Endodermal cell (in vitro differentiated cells): ENCODE measurements at regions not wholly inside any gene's neighbourhood (a gene's known extent, or its start where the extent isn't known, plus 50 kb on each side); places are given as distances from the start of the nearest gene placed in this dataset.
A peak's percentile ranks its signal among the peaks of the same experiment; 100 is the strongest.

Source experiments
- DNase-seq: peaks from one replicate; pipeline ENCODE4 v3.0.0-alpha.2; 2017
- H3K27ac ChIP-seq: 2 replicates; pipeline ENCODE4 v1.5.1; 2013; ENCODE audit warnings: mild to moderate bottlenecking, low read depth, low read length, moderate library complexity
- H3K27me3 ChIP-seq: 2 replicates; pipeline ENCODE4 v1.6.1; 2013; ENCODE audit warnings: mild to moderate bottlenecking, low read length, moderate library complexity; ENCODE audit not compliant: insufficient read depth, control insufficient read depth, poor library complexity, severe bottlenecking
- H3K36me3 ChIP-seq: 2 replicates; pipeline ENCODE4 v1.7.0; 2013; ENCODE audit warnings: mild to moderate bottlenecking, low read length, moderate library complexity; ENCODE audit not compliant: control insufficient read depth, insufficient read depth
- H3K4me1 ChIP-seq: one replicate; pipeline ENCODE4 v1.7.0; 2013; ENCODE audit warnings: low read length; ENCODE audit not compliant: control insufficient read depth, insufficient read depth
- H3K4me3 ChIP-seq: 2 replicates; pipeline ENCODE4 v1.5.1; 2013; ENCODE audit warnings: mild to moderate bottlenecking, low read length, moderate library complexity
- H3K9ac ChIP-seq: 2 replicates; pipeline ENCODE4 v1.6.1; 2013; ENCODE audit warnings: mild to moderate bottlenecking, low read length, moderate library complexity; ENCODE audit not compliant: poor library complexity, severe bottlenecking; ENCODE audit errors: extremely low read depth
- H3K9me3 ChIP-seq: 2 replicates; pipeline ENCODE4 v1.6.1; 2013; ENCODE audit warnings: mild to moderate bottlenecking, low read length, moderate library complexity; ENCODE audit not compliant: control insufficient read depth
- H3K27ac Mint-ChIP-seq: 2 replicates; pipeline ENCODE4 v1.8.0; 2020; ENCODE audit warnings: mixed read lengths
- H3K27me3 Mint-ChIP-seq: 2 replicates; pipeline ENCODE4 v1.8.0; 2021; ENCODE audit warnings: mild to moderate bottlenecking, mixed read lengths; ENCODE audit not compliant: insufficient read depth
- H3K36me3 Mint-ChIP-seq: 2 replicates; pipeline ENCODE4 v1.8.0; 2020; ENCODE audit warnings: low read depth, mixed read lengths
- H3K4me1 Mint-ChIP-seq: 2 replicates; pipeline ENCODE4 v1.8.0; 2020; ENCODE audit warnings: mixed read lengths
- H3K4me3 Mint-ChIP-seq: 2 replicates; pipeline ENCODE4 v1.8.0; 2020; ENCODE audit warnings: mild to moderate bottlenecking, moderate library complexity, mixed read lengths
- H3K9me3 Mint-ChIP-seq: 2 replicates; pipeline ENCODE4 v1.8.0; 2020; ENCODE audit warnings: mild to moderate bottlenecking, mixed read lengths
- WGBS, 2 experiments: methylation state at CpG; one replicate each; pipeline versions ENCODE4 v1.1.5 to v1.1.7; 2013; ENCODE audit warnings: missing lambda C conversion rate in 2 of 2, mixed read lengths in 1 of 2; ENCODE audit not compliant: insufficient coverage in 1 of 2, insufficient read length in 1 of 2; 5-methylcytosine and 5-hydroxymethylcytosine counted together
- TF ChIP-seq, protein P1 (sequence below): fragments of 200-600 bp; sonication (generic); conservative IDR thresholded peaks from 2 replicates; pipeline ENCODE4 v1.5.0; 2021; ENCODE audit warnings: antibody characterized with exemption, mild to moderate bottlenecking

DNA sequence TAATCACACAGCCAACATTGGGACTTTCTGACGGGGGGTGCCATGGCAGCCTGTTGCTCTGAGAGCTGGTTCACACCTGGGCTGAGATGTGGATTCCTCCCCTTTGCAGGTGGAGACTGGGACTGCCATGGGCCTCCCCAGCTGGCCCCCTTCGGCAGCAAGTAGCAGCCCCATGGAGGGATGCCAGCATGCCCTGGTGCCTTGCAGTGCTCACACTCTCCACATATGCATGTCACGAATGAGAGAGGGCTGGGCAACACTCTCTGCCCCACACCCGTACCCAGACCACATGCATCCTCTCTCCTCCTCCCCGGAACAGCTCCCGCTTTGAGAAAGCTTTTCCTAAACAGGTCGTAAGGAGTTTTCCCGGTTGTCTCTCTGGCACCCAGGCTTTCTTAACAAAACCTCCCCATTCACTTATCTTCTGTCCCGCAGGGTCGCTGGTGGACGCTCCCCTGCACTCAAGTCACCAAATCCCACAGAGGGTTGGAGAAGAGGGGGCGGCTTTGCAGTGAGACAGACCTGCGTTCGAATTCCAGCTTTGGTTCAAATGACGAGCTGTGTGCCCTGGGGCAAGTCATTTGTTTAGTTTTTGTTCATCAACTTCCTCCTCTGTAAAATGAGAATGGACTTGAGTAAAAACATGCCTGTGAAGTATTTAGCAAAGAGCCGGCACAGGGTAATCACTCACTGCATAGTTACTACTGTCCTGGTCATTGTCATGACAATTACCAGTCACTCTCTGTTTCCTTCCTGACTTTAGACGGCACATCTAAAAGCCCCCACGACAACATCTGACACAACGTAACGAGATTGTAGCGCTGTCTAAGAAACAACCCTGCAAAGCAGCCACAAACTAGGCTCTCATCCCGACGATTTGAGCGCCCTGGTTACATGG is 231.3 kb upstream of the B3GAT1 start:
- Mint-ChIP-seq H3K36me3 (no peaks in the 10 kb centered on the region), H3K27me3 (peaks cover 13% of the 10 kb centered on the region), H3K9me3 (no peaks in the 10 kb centered on the region), H3K4me3 (no peak overlapping the region), H3K27ac (no peak overlapping the region), H3K4me1 (peaks cover 4% of the 10 kb centered on the region)
- Histone ChIP-seq H3K9ac (no peak overlapping the region), H3K27ac (no peak overlapping the region), H3K36me3 (no peaks in the 10 kb centered on the region), H3K27me3 (no peaks in the 10 kb centered on the region), H3K4me3 (no peak overlapping the region), H3K9me3 (no peaks in the 10 kb centered on the region), H3K4me1 (no peaks in the 10 kb centered on the region)
- 64 to 73% methylated on average over 12 to 24 of the region's 24 CpGs for WGBS, 2 experiments
- TF ChIP-seq, protein P1, sequence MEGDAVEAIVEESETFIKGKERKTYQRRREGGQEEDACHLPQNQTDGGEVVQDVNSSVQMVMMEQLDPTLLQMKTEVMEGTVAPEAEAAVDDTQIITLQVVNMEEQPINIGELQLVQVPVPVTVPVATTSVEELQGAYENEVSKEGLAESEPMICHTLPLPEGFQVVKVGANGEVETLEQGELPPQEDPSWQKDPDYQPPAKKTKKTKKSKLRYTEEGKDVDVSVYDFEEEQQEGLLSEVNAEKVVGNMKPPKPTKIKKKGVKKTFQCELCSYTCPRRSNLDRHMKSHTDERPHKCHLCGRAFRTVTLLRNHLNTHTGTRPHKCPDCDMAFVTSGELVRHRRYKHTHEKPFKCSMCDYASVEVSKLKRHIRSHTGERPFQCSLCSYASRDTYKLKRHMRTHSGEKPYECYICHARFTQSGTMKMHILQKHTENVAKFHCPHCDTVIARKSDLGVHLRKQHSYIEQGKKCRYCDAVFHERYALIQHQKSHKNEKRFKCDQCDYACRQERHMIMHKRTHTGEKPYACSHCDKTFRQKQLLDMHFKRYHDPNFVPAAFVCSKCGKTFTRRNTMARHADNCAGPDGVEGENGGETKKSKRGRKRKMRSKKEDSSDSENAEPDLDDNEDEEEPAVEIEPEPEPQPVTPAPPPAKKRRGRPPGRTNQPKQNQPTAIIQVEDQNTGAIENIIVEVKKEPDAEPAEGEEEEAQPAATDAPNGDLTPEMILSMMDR, result no peak
- peak; percentile 52 for DNase-seq

DNA sequence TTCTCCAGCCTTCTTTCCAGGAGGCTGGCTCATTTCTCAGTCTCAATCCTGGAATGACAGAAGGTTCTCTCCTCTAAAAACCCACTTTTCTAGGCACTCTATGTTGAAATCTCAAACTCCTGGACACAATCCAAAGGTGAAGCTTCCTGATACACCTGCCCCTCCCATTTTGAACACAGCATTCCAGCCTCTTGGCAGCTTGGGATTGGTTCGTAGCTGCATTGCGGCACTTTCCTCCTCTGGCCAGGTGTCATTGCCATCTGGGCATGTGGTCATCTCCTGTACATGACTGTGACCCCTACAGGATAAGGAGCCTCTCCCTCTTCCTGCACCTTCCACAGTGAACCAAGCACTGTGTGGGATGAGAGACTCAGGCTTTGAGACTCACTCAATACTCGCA is 230.2 kb upstream of the B3GAT1 start:
- Mint-ChIP-seq H3K36me3 (no peaks in the 10 kb centered on the region), H3K9me3 (no peaks in the 10 kb centered on the region), H3K4me1 (peaks cover 4% of the 10 kb centered on the region), H3K27me3 (peaks cover 13% of the 10 kb centered on the region), H3K27ac (no peak overlapping the region), H3K4me3 (no peak overlapping the region)
- H3K36me3 ChIP-seq, result no peaks in the 10 kb centered on the region
- no peaks in the 10 kb centered on the region for H3K27me3 ChIP-seq
- H3K9ac ChIP-seq, result no peak overlapping the region
- no peak overlapping the region for H3K4me3 ChIP-seq
- WGBS, 2 experiments, result 92 to 100% methylated on average over 1 to 3 of the region's 3 CpGs
- DNase-seq, result peak; percentile 28
- H3K9me3 ChIP-seq, result no peaks in the 10 kb centered on the region
- H3K27ac ChIP-seq, result no peak overlapping the region
- no peaks in the 10 kb centered on the region for H3K4me1 ChIP-seq
- TF ChIP-seq, protein P1, result no peak

DNA sequence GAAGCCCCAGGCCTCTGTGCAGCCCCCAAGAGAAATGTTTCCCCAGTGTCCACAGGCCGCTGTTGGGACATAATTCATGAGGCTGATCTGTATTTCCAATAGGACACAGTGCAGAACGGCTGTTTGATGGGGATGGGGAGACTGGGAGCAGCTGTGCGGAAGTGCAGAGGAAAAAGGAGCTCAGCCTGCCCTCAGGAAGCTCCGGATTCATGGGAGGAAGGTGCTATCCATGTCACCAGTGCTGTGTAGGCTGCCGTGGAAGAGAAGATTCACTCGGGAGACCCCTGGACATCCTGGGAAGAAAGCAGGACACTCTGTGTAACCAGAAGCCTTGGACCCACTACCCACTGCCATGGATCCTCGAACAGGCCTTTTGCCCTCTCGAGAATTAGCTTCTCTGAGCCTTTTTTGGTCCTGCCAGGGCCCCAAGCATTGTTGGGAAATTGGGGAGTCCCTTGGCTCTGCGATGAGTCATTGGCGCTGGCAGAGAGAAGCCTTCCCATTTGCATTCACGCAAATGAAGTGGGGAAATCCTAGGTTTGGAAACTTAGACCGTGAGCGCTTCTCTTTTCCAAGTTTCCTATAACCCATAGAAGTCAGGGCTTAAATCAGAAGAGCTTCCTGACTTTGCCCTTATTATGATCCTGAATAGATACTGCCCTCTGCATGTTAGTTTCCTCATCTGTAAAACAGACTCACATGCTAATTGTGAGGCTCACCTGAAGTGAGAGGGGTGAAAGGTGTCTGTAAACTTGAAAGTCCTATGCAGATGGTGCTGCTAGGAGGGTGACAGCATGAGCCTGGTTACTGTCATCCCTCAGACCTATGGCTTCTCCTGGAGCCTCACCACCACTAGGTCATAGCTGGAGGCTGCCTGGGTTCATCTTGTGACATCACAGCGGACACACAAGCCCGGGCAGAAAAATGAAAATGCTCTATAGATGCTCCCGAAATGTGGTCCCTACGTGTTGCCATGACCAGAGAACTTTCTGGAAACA is 229.2 kb upstream of the B3GAT1 start:
- TF ChIP-seq, protein P1, result no peak
- no peaks in the 10 kb centered on the region for H3K4me1 ChIP-seq
- no peaks in the 10 kb centered on the region for H3K9me3 ChIP-seq
- no peak overlapping the region for H3K4me3 Mint-ChIP-seq
- H3K27me3 ChIP-seq, result no peaks in the 10 kb centered on the region
- peaks cover 11% of the 10 kb centered on the region for H3K27me3 Mint-ChIP-seq
- no peak overlapping the region for H3K27ac Mint-ChIP-seq
- 91 to 92% methylated on average over 12 to 17 of the region's 17 CpGs for WGBS, 2 experiments
- no peaks in the 10 kb centered on the region for H3K36me3 Mint-ChIP-seq
- DNase-seq, result peak; percentile 42
- H3K4me1 Mint-ChIP-seq, result peaks cover 4% of the 10 kb centered on the region
- H3K9ac ChIP-seq, result no peak overlapping the region
- H3K36me3 ChIP-seq, result no peaks in the 10 kb centered on the region
- H3K27ac ChIP-seq, result no peak overlapping the region
- no peaks in the 10 kb centered on the region for H3K9me3 Mint-ChIP-seq
- no peak overlapping the region for H3K4me3 ChIP-seq
